Activated naive CD4-positive, alpha-beta T cell treated with anti-CD3 and anti-CD28 coated beads, Interleukin-2, amount 10 ng/mL, durations not matched to agents 7 days and 5 days (primary cell): ENCODE measurements at regions not wholly inside any gene's neighbourhood (a gene's known extent, or its start where the extent isn't known, plus 50 kb on each side); places are given as distances from the start of the nearest gene placed in this dataset.
"Not testable (repeated sequence)": the region's sequence is repeated elsewhere in the genome, so short reads cannot be mapped to it uniquely, and the experiment has no call there.

Source experiments
- CTCF ChIA-PET: fragments of 350-600 bp; sonication (Branson Sonifier 250); formaldehyde crosslinking; loops from one replicate; lab custom pipeline; 2021; ENCODE audit warnings: antibody characterized with exemption; lab: Charles Lee
- DNase-seq: peaks from one replicate; pipeline ENCODE4 v3.0.0-alpha.2; 2020
- H3K27ac Mint-ChIP-seq: one replicate; pipeline ENCODE4 v1.8.0; 2021; ENCODE audit warnings: mild to moderate bottlenecking, moderate library complexity, mixed read lengths
- H3K27me3 Mint-ChIP-seq: one replicate; pipeline ENCODE4 v1.8.0; 2021; ENCODE audit warnings: mild to moderate bottlenecking, mixed read lengths
- H3K36me3 Mint-ChIP-seq: one replicate; pipeline ENCODE4 v1.8.0; 2021; ENCODE audit warnings: mixed read lengths
- H3K4me1 Mint-ChIP-seq: one replicate; pipeline ENCODE4 v1.8.0; 2021; ENCODE audit warnings: mixed read lengths
- H3K4me3 Mint-ChIP-seq: one replicate; pipeline ENCODE4 v1.8.0; 2021; ENCODE audit warnings: mild to moderate bottlenecking, moderate library complexity, mixed read lengths
- H3K9me3 Mint-ChIP-seq: one replicate; pipeline ENCODE4 v1.8.0; 2021; ENCODE audit warnings: mixed read lengths

DNA sequence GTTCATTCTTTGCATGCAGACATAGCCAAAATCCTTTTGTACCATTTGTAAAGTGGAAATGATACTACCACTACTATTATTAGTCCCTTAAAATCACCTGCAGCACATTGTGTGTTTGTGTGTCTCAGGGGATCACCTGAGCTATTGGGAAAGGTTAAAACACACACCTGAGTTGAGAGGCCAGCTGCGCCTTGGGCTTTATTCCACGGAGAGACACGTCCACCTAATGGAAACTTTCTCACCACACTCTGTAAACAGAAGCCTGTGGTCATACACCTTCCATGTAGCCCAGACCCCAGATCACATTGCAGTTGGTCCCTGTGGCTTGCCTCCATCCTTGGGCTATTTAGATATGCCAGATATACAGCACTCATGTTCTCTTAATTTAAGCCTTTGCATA, 81.8 kb upstream of the SH3BP4 start:
- CTCF ChIA-PET: no interaction called here
- DNase-seq: no peak
- no peak overlapping the region for H3K27ac Mint-ChIP-seq
- H3K27me3 Mint-ChIP-seq: peaks cover 1% of the 10 kb centered on the region
- no peaks in the 10 kb centered on the region for H3K36me3 Mint-ChIP-seq
- no peak overlapping the region for H3K4me3 Mint-ChIP-seq
- H3K4me1 Mint-ChIP-seq: no peaks in the 10 kb centered on the region
- H3K9me3 Mint-ChIP-seq: peaks cover 4% of the 10 kb centered on the region

DNA sequence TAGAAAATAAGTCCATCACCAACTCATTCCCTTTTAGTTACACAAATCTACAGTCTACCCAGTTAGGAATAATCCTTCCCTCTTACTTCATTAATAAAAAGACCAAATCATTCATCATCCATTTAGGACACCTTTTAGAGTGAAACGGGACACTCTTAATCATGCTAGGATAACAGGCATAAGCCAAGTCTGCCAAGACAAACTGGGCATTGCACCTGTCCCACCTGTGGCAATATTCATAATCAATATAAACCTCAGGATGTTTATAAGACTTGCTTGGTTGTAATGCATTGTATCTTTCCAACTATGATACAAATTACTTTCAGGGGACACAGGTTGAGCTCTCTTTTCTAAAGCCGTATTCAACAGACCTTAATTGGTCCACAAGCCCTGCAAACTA, 82.7 kb upstream of the SH3BP4 start:
- Mint-ChIP-seq H3K36me3 (no peaks in the 10 kb centered on the region), H3K4me1 (no peaks in the 10 kb centered on the region), H3K27ac (no peak overlapping the region), H3K4me3 (no peak overlapping the region), H3K9me3 (peaks cover 4% of the 10 kb centered on the region), H3K27me3 (no peaks in the 10 kb centered on the region)
- CTCF ChIA-PET: no interaction called here
- DNase-seq: no peak

- CTCF ChIA-PET: no interaction called here
These were observed 83.9 kb upstream of the SH3BP4 start for GRCh38 chr2:234867882-234868285.

GRCh38 chr2:234865586-234865985, 86.2 kb upstream of the SH3BP4 start:
- CTCF ChIA-PET: no interaction called here
- no peak for DNase-seq
- Mint-ChIP-seq H3K4me3 (no peak overlapping the region), H3K27me3 (no peaks in the 10 kb centered on the region), H3K4me1 (no peaks in the 10 kb centered on the region), H3K9me3 (peaks cover 4% of the 10 kb centered on the region), H3K36me3 (no peaks in the 10 kb centered on the region), H3K27ac (no peak overlapping the region)

More at GRCh38 chr2:234867882-234868285, 83.9 kb upstream of the SH3BP4 start:
- Mint-ChIP-seq H3K4me3 (no peak overlapping the region), H3K36me3 (no peaks in the 10 kb centered on the region), H3K9me3 (peaks cover 4% of the 10 kb centered on the region), H3K27ac (no peak overlapping the region), H3K4me1 (no peaks in the 10 kb centered on the region), H3K27me3 (no peaks in the 10 kb centered on the region)
- no peak for DNase-seq

- H3K27ac Mint-ChIP-seq: no peak overlapping the region
- H3K4me3 Mint-ChIP-seq: no peak overlapping the region
- no peaks in the 10 kb centered on the region for H3K4me1 Mint-ChIP-seq
- H3K36me3 Mint-ChIP-seq: no peaks in the 10 kb centered on the region
- no peak for DNase-seq
- H3K27me3 Mint-ChIP-seq: no peaks in the 10 kb centered on the region
- CTCF ChIA-PET: no interaction called here
- peaks cover 4% of the 10 kb centered on the region for H3K9me3 Mint-ChIP-seq
These were observed 86.8 kb upstream of the SH3BP4 start for GRCh38 chr2:234865040-234865439.

GRCh38 chr2:234864506-234864905, 87.3 kb upstream of the SH3BP4 start:
- H3K4me1 Mint-ChIP-seq: no peaks in the 10 kb centered on the region
- CTCF ChIA-PET: no interaction called here

DNA sequence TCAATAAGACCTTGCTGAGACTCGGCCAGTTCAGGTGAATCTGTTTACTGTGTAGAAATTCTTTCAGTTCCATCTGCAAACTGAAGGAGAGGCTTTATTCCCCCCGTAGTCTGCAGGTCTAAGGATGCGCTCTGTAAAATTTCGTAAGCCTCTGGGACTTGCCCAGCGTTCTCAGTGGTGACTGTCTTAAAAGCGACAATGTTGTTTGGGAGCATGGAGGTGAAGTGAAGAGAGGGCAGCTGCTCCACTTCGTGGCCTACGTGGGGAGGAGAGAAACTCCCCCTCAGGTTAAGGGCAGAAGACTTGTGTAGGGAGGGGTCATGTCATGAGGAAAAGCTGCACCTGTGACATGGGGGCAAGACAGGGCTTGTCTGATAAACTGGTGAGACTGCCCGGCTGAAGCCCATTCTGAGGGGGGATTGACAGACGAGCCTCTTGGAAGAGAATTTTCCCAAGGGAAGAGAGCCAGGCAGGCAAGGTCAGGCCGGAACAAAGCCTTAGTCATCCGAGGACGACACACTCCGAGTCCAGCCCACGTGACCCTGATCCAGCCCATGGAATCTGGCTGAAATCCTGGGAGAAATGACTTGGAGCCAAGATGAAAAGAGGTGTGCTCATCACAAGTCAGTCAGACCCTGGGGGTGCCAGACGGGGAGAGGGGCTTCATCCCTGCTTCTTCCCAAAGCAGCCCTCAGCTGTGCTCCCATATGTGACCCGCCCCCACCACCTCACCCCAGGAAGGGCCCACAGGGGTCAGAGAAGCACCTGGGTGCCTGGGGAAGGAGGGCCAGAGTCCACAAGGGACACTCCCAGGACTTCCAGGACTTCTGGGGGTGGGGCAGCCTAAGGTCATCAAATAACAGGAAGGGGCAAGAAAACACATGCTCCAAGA, 88.5 kb upstream of the SH3BP4 start:
- Mint-ChIP-seq H3K4me1 (no peaks in the 10 kb centered on the region), H3K27me3 (no peaks in the 10 kb centered on the region), H3K9me3 (peaks cover 4% of the 10 kb centered on the region), H3K36me3 (no peaks in the 10 kb centered on the region), H3K4me3 (no peak overlapping the region), H3K27ac (no peak overlapping the region)
- no peak for DNase-seq
- CTCF ChIA-PET: no interaction called here

More at GRCh38 chr2:234864506-234864905, 87.3 kb upstream of the SH3BP4 start:
- no peak for DNase-seq
- Mint-ChIP-seq H3K27ac (no peak overlapping the region), H3K27me3 (no peaks in the 10 kb centered on the region), H3K4me3 (no peak overlapping the region), H3K36me3 (no peaks in the 10 kb centered on the region), H3K9me3 (peaks cover 4% of the 10 kb centered on the region)

GRCh38 chr2:234861841-234862735, 89.7 kb upstream of the SH3BP4 start:
- no peak overlapping the region for H3K4me3 Mint-ChIP-seq
- DNase-seq: no peak
- H3K27ac Mint-ChIP-seq: no peak overlapping the region
- H3K27me3 Mint-ChIP-seq: no peaks in the 10 kb centered on the region
- H3K4me1 Mint-ChIP-seq: no peaks in the 10 kb centered on the region
- CTCF ChIA-PET: no interaction called here
- no peaks in the 10 kb centered on the region for H3K36me3 Mint-ChIP-seq
- peaks cover 4% of the 10 kb centered on the region for H3K9me3 Mint-ChIP-seq

DNA sequence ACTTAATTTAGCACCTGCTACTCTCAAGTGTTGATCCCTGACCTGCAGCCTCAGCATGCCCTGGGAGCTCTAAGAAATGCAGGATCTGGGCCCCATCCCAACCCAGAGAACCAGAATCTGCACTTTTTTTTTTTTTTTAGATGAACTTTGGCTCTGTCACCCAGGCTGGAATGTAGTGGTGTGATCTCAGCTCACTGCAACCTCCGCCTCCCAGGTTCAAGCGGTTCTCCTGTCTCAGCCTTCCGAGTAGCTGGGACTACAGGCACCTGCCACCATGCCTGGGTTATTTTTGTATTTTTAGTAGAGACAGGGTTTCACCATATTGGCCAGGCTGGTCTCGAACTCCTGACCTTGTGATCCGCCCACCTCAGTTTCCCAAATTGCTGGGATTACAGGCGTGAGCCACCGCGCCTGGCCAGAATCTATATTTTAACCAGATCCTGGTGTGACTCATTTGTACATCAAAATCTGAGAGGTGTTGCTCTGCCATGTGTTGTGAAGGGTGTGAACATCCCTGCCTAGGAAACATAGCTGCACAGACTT, 92.4 kb upstream of the SH3BP4 start:
- CTCF ChIA-PET, H3K27ac Mint-ChIP-seq, H3K4me1 Mint-ChIP-seq, H3K36me3 Mint-ChIP-seq, DNase-seq, H3K9me3 Mint-ChIP-seq, H3K27me3 Mint-ChIP-seq, H3K4me3 Mint-ChIP-seq: not testable (repeated sequence)

GRCh38 chr2:234858790-234859329, 93.0 kb upstream of the SH3BP4 start:
- CTCF ChIA-PET: no interaction called here
- no peaks in the 10 kb centered on the region for H3K4me1 Mint-ChIP-seq
- no peaks in the 10 kb centered on the region for H3K27me3 Mint-ChIP-seq
- no peak overlapping the region for H3K4me3 Mint-ChIP-seq
- no peaks in the 10 kb centered on the region for H3K9me3 Mint-ChIP-seq
- H3K27ac Mint-ChIP-seq: no peak overlapping the region
- no peak for DNase-seq
- no peaks in the 10 kb centered on the region for H3K36me3 Mint-ChIP-seq

GRCh38 chr2:234858145-234858544, 93.7 kb upstream of the SH3BP4 start:
- Mint-ChIP-seq H3K4me3 (no peak overlapping the region), H3K27ac (no peak overlapping the region), H3K27me3 (peaks cover 2% of the 10 kb centered on the region), H3K36me3 (no peaks in the 10 kb centered on the region), H3K9me3 (no peaks in the 10 kb centered on the region), H3K4me1 (no peaks in the 10 kb centered on the region)
- DNase-seq: no peak
- CTCF ChIA-PET: no interaction called here

- DNase-seq: no peak
- Mint-ChIP-seq H3K4me1 (no peaks in the 10 kb centered on the region), H3K4me3 (no peak overlapping the region), H3K9me3 (no peaks in the 10 kb centered on the region), H3K27ac (no peak overlapping the region), H3K27me3 (peaks cover 13% of the 10 kb centered on the region), H3K36me3 (no peaks in the 10 kb centered on the region)
- CTCF ChIA-PET: no interaction called here
These were observed 98.1 kb upstream of the SH3BP4 start for GRCh38 chr2:234853729-234854128.

- no peak overlapping the region for H3K4me3 Mint-ChIP-seq
- DNase-seq: no peak
- H3K4me1 Mint-ChIP-seq: no peaks in the 10 kb centered on the region
- no peaks in the 10 kb centered on the region for H3K36me3 Mint-ChIP-seq
- CTCF ChIA-PET: no interaction called here
- H3K27me3 Mint-ChIP-seq: peaks cover 13% of the 10 kb centered on the region
- no peaks in the 10 kb centered on the region for H3K9me3 Mint-ChIP-seq
- H3K27ac Mint-ChIP-seq: no peak overlapping the region
These were observed 98.9 kb upstream of the SH3BP4 start for GRCh38 chr2:234852941-234853340.

GRCh38 chr2:234852035-234852434, 99.8 kb upstream of the SH3BP4 start:
- Mint-ChIP-seq H3K36me3 (no peaks in the 10 kb centered on the region), H3K27ac (no peak overlapping the region), H3K4me1 (no peaks in the 10 kb centered on the region), H3K27me3 (peaks cover 13% of the 10 kb centered on the region), H3K9me3 (no peaks in the 10 kb centered on the region), H3K4me3 (no peak overlapping the region)
- CTCF ChIA-PET: interaction anchor here (1.0 kb wide), 1 partner anchor 14 kb away, joined by 3 read pairs; no protein-coding TSS in a partner anchor
- DNase-seq: no peak
